ENCODE measurements at regions not wholly inside any gene's neighbourhood (a gene's known extent, or its start where the extent isn't known, plus 50 kb on each side); places are given as distances from the start of the nearest gene placed in this dataset.

DNA sequence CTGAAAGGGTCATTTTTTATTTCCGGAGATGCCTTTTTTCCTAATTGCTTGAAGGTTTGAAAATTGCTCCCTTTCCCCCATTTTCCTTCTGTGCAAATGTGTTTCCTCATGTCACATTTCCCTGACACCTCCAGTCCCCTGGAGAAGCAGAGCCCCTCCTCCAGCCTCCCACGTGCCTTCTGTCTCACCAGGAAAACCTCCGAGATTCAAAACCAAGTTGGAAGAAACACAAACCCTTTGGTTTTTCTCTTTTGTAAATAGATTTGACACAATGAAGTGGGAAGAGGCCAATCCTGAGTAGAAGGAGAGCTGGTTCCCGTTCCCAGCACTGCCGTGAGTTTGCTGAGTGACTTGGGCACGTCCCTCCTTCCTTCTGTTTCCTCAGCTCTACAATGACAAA lies 125.4 kb upstream of the MYCN start:
- no peak for FAIRE-seq
- no peak for ATAC-seq
- CTCF ChIA-PET, result no interaction called here
- 38% methylated on average over 6 of the region's 6 CpGs for WGBS (ENCODE audit: missing lambda C conversion rate)
- POLR2A ChIA-PET, result no interaction called here
- H3K27ac ChIP-seq, result no peak overlapping the region
- TF ChIP-seq JUN (IDR thresholded peaks at IDR 0.05), result no peak
- TF ChIP-seq HMGXB4 (CRISPR knock-in tag; IDR thresholded peaks at IDR 0.05; ENCODE audit: borderline replicate concordance), result no peak
- TF ChIP-seq EHF (CRISPR knock-in tag; IDR thresholded peaks at IDR 0.05), result no peak
- TF ChIP-seq CBX8 (IDR thresholded peaks at IDR 0.05), result no peak
- no peak for TF ChIP-seq TP53 (CRISPR knock-in tag; IDR thresholded peaks at IDR 0.05)
- no peak for TF ChIP-seq CEBPB (IDR thresholded peaks at IDR 0.05)
- TF ChIP-seq MAZ (IDR thresholded peaks at IDR 0.05; ENCODE audit: borderline replicate concordance, low read depth, low read length), result no peak
- no peak for TF ChIP-seq FOSL2 (IDR thresholded peaks at IDR 0.05)
- TF ChIP-seq FOSL2 (CRISPR knock-in tag; IDR thresholded peaks at IDR 0.05), result no peak
- no peak for TF ChIP-seq RCOR1 (IDR thresholded peaks at IDR 0.05; ENCODE audit: low read depth, low read length)
- TF ChIP-seq HOXB13 (CRISPR knock-in tag; IDR thresholded peaks at IDR 0.05; ENCODE audit: low read depth), result no peak
- no peak for TF ChIP-seq JUNB (IDR thresholded peaks at IDR 0.05)
- TF ChIP-seq POLR2A (IDR thresholded peaks at IDR 0.05; ENCODE audit: low read length), result no peak
- TF ChIP-seq REST (IDR thresholded peaks at IDR 0.05), result no peak
- TF ChIP-seq, protein P1, sequence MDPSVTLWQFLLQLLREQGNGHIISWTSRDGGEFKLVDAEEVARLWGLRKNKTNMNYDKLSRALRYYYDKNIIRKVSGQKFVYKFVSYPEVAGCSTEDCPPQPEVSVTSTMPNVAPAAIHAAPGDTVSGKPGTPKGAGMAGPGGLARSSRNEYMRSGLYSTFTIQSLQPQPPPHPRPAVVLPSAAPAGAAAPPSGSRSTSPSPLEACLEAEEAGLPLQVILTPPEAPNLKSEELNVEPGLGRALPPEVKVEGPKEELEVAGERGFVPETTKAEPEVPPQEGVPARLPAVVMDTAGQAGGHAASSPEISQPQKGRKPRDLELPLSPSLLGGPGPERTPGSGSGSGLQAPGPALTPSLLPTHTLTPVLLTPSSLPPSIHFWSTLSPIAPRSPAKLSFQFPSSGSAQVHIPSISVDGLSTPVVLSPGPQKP (IDR thresholded peaks at IDR 0.05; ENCODE audit: low read depth, low read length), result no peak
- no peak for TF ChIP-seq NPAS2 (CRISPR knock-in tag; IDR thresholded peaks at IDR 0.05; ENCODE audit: borderline replicate concordance)
- H3K4me3 ChIP-seq, result no peak overlapping the region
- no peak for DNase-seq (ENCODE audit: low read depth in 1 of 2, low spot score in 1 of 2)
- no peaks in the 10 kb centered on the region for H3K4me1 ChIP-seq
- no peaks in the 10 kb centered on the region for H3K9me3 ChIP-seq
- H3K4me2 ChIP-seq, result no peak overlapping the region

- WGBS (ENCODE audit: missing lambda C conversion rate), result 38% methylated on average over 3 of the region's 3 CpGs
- Histone ChIP-seq H3K4me3 (no peak overlapping the region), H3K4me1 (no peaks in the 10 kb centered on the region), H3K27ac (no peak overlapping the region), H3K9me3 (no peaks in the 10 kb centered on the region), H3K4me2 (no peak overlapping the region)
- no peak for ATAC-seq
- ChIA-PET CTCF (interaction anchor here (0.7 to 0.8 kb wide), 2 partner anchors 9 to 19 kb away, joined by 3 read pairs; no protein-coding TSS in a partner anchor), POLR2A (no interaction called here)
- FAIRE-seq, result no peak
- no peak for DNase-seq (ENCODE audit: low read depth in 1 of 2, low spot score in 1 of 2)
- no peak for TF ChIP-seq CHD4 (IDR thresholded peaks at IDR 0.05; ENCODE audit: borderline replicate concordance)
- no peak for TF ChIP-seq RNF2 (IDR thresholded peaks at IDR 0.05; ENCODE audit: borderline replicate concordance, low read depth)
- TF ChIP-seq, protein P2, sequence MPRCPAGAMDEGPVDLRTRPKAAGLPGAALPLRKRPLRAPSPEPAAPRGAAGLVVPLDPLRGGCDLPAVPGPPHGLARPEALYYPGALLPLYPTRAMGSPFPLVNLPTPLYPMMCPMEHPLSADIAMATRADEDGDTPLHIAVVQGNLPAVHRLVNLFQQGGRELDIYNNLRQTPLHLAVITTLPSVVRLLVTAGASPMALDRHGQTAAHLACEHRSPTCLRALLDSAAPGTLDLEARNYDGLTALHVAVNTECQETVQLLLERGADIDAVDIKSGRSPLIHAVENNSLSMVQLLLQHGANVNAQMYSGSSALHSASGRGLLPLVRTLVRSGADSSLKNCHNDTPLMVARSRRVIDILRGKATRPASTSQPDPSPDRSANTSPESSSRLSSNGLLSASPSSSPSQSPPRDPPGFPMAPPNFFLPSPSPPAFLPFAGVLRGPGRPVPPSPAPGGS (IDR thresholded peaks at IDR 0.05), result no peak
- TF ChIP-seq JUN (IDR thresholded peaks at IDR 0.05), result no peak
- TF ChIP-seq POLR2A (IDR thresholded peaks at IDR 0.05; ENCODE audit: low read length), result no peak
- no peak for TF ChIP-seq MAFK (IDR thresholded peaks at IDR 0.05; ENCODE audit: partially characterized antibody)
- no peak for TF ChIP-seq FOSB (CRISPR knock-in tag; IDR thresholded peaks at IDR 0.05)
Observed at GRCh38 chr2:15816226-15816625, 124.1 kb upstream of the MYCN start.

Measured in A549 (cell line).